ENCODE measurements at regions not wholly inside any gene's neighbourhood (a gene's known extent, or its start where the extent isn't known, plus 50 kb on each side); places are given as distances from the start of the nearest gene placed in this dataset.

- no peak for TF ChIP-seq CTCF (IDR thresholded peaks at IDR 0.05; ENCODE audit: low read depth, low read length, poor library complexity, severe bottlenecking)
- TF ChIP-seq EZH2phosphoT487 (IDR thresholded peaks at IDR 0.05; ENCODE audit: borderline replicate concordance, low read length), result no peak
These were observed 182.0 kb downstream of the IRF8 start for GRCh38 chr16:86080982-86081381.

Measured in DOHH2 (cell line).